GM23248 (cell line): ENCODE measurements at regions not wholly inside any gene's neighbourhood (a gene's known extent, or its start where the extent isn't known, plus 50 kb on each side); places are given as distances from the start of the nearest gene placed in this dataset.

Experiments used
- EZH2 ChIP-seq: fragments of 200-600 bp; sonication (generic); IDR thresholded peaks from 2 replicates; pipeline ENCODE4 v1.6.1; 2018; ENCODE audit warnings: antibody characterized with exemption, mild to moderate bottlenecking; ENCODE audit not compliant: insufficient read depth, poor library complexity, severe bottlenecking
- EZH2phosphoT487 ChIP-seq: fragments of 200-600 bp; sonication (generic); IDR thresholded peaks from 2 replicates; pipeline ENCODE4 v1.6.1; 2018; ENCODE audit warnings: antibody characterized with exemption, moderate library complexity, mild to moderate bottlenecking, low read depth; ENCODE audit not compliant: insufficient read depth

DNA sequence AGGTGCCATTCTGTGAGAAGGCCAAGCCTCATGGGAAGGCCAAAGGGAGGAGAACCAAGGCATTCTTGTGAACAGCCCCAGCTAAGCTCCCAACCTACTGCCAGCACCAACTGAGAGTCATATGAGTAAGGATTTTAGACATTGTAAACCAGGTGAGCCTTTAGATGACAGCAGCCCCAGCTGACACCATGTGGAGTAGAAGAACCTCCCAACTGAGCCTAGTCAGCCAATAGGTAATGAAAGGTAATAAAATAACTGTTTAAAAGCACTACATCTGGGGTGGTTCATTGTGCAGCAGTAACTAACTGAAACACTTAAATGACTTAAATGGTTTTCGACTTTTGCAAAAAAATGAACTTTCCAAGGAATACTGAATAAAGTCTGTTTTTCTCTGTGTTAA lies 172.6 kb upstream of the KIF2A start:
- TF ChIP-seq EZH2 (no peak), EZH2phosphoT487 (no peak)
